CD4-positive, CD25-positive, alpha-beta regulatory T cell (primary cell): ENCODE measurements at regions not wholly inside any gene's neighbourhood (a gene's known extent, or its start where the extent isn't known, plus 50 kb on each side); places are given as distances from the start of the nearest gene placed in this dataset.

Experiments used
- ATAC-seq, 2 donors: fragments of 150-1000 bp; cut with Tn5 transposase; one replicate each; pipeline ENCODE4 v1.10.0; 2021; ENCODE audit warnings: low read depth in 2 of 2, moderate number of reproducible peaks in 2 of 2, moderate library complexity in 1 of 2
- DNase-seq, 3 donors: peaks; one replicate each; pipeline versions ENCODE4 v3.0.0 to v3.0.0-alpha.2; 2012 to 2022; ENCODE audit warnings: mixed read lengths in 1 of 3
- H3K27ac ChIP-seq: one replicate; pipeline ENCODE4 v1.7.0; 2013; ENCODE audit warnings: mild to moderate bottlenecking, low read length; ENCODE audit not compliant: insufficient read depth, poor library complexity, severe bottlenecking
- H3K27me3 ChIP-seq: one replicate; pipeline ENCODE4 v1.7.0; 2013; ENCODE audit warnings: low read length; ENCODE audit not compliant: control insufficient read depth, insufficient read depth
- H3K36me3 ChIP-seq: one replicate; pipeline ENCODE4 v1.7.0; 2013; ENCODE audit warnings: mild to moderate bottlenecking, low read length, moderate library complexity; ENCODE audit not compliant: control insufficient read depth, insufficient read depth
- H3K4me1 ChIP-seq: 2 replicates; pipeline ENCODE4 v1.7.0; 2013; ENCODE audit warnings: mild to moderate bottlenecking, low read length; ENCODE audit not compliant: insufficient read depth, control insufficient read depth, poor library complexity, severe bottlenecking
- H3K4me3 ChIP-seq: one replicate; pipeline ENCODE4 v1.7.0; 2013; ENCODE audit warnings: low read depth, mild to moderate bottlenecking, low read length, moderate library complexity
- H3K9me3 ChIP-seq, 2 experiments: 1 replicate in 1 of 2; 2 replicates in 1 of 2; pipeline ENCODE4 v1.7.0; 2013; ENCODE audit warnings: low read length in 2 of 2, mild to moderate bottlenecking in 1 of 2, moderate library complexity in 1 of 2; ENCODE audit not compliant: control insufficient read depth in 2 of 2
- H3K27ac Mint-ChIP-seq, 3 donors: one replicate each; pipeline ENCODE4 v1.8.0; 2020 to 2022; ENCODE audit warnings: mild to moderate bottlenecking in 3 of 3, mixed read lengths in 3 of 3, moderate library complexity in 2 of 3
- H3K27me3 Mint-ChIP-seq: one replicate; pipeline ENCODE4 v1.8.0; 2022; ENCODE audit warnings: mild to moderate bottlenecking, mixed read lengths
- H3K36me3 Mint-ChIP-seq: one replicate; pipeline ENCODE4 v1.8.0; 2020; ENCODE audit warnings: mixed read lengths
- H3K4me1 Mint-ChIP-seq, 4 donors: one replicate each; pipeline ENCODE4 v1.8.0; 2020 to 2022; ENCODE audit warnings: mixed read lengths in 4 of 4, mild to moderate bottlenecking in 1 of 4
- H3K4me3 Mint-ChIP-seq, 4 donors: one replicate each; pipeline ENCODE4 v1.8.0; 2020 to 2022; ENCODE audit warnings: mild to moderate bottlenecking in 4 of 4, mixed read lengths in 4 of 4, moderate library complexity in 3 of 4
- H3K9me3 Mint-ChIP-seq, 7 donors: one replicate each; pipeline ENCODE4 v1.8.0; 2020 to 2022; ENCODE audit warnings: mixed read lengths in 7 of 7, mild to moderate bottlenecking in 3 of 7, moderate library complexity in 2 of 7

- no peak overlapping the region for H3K27ac Mint-ChIP-seq
- Histone ChIP-seq H3K4me1 (no peaks in the 10 kb centered on the region), H3K27me3 (no peaks in the 10 kb centered on the region), H3K9me3 (no peaks in the 10 kb centered on the region), H3K4me3 (no peak overlapping the region), H3K27ac (no peak overlapping the region), H3K36me3 (no peaks in the 10 kb centered on the region)
- H3K4me1 Mint-ChIP-seq = no peaks in the 10 kb centered on the region
- no peaks in the 10 kb centered on the region for H3K27me3 Mint-ChIP-seq
- ATAC-seq = no peak
- H3K36me3 Mint-ChIP-seq = no peaks in the 10 kb centered on the region
- no peak overlapping the region for H3K4me3 Mint-ChIP-seq
- H3K9me3 Mint-ChIP-seq = peaks cover 0 to 9% (median 5%) of the 10 kb centered on the region in 7 donors
- DNase-seq = no peak
These were observed 1375.6 kb downstream of the EPHA7 start for GRCh38 chr6:92043777-92044176.

DNA sequence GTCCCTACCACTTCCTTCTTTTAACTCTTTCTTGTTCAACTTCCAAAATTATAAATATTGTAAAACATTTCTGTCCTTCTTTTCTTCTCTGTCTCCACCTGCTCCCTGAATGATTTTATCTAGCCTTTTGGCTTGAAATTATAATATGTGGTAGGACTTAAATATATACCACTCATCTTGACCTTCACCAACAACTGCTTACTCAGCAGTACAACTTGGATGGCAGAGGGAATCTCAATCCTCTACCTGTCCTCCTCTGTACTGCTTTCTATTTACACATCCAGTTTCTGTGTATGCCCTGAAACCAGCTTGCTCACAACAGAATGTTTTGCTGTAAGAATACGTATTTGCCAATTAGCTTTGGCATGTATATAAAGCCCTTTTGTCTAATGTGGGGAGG is 1392.5 kb downstream of the EPHA7 start:
- Mint-ChIP-seq H3K27me3 (no peaks in the 10 kb centered on the region), H3K4me3 (no peak overlapping the region), H3K9me3 (peaks cover 0 to 14% (median 11%) of the 10 kb centered on the region in 7 donors), H3K27ac (no peak overlapping the region), H3K36me3 (no peaks in the 10 kb centered on the region), H3K4me1 (no peaks in the 10 kb centered on the region)
- no peak for ATAC-seq
- Histone ChIP-seq H3K27ac (no peak overlapping the region), H3K27me3 (no peaks in the 10 kb centered on the region), H3K4me1 (no peaks in the 10 kb centered on the region), H3K4me3 (no peak overlapping the region), H3K9me3 (no peaks in the 10 kb centered on the region), H3K36me3 (no peaks in the 10 kb centered on the region)
- no peak for DNase-seq

- peaks cover 0 to 14% (median 7%) of the 10 kb centered on the region in 7 donors for H3K9me3 Mint-ChIP-seq
- no peaks in the 10 kb centered on the region for H3K36me3 Mint-ChIP-seq
- H3K4me3 ChIP-seq = no peak overlapping the region
- H3K27me3 ChIP-seq = no peaks in the 10 kb centered on the region
- DNase-seq (no peak), ATAC-seq (no peak)
- no peak overlapping the region for H3K27ac ChIP-seq
- no peaks in the 10 kb centered on the region for H3K4me1 ChIP-seq
- no peak overlapping the region for H3K27ac Mint-ChIP-seq
- no peaks in the 10 kb centered on the region for H3K4me1 Mint-ChIP-seq
- H3K9me3 ChIP-seq = no peaks in the 10 kb centered on the region
- no peaks in the 10 kb centered on the region for H3K36me3 ChIP-seq
- H3K4me3 Mint-ChIP-seq = no peak overlapping the region
- H3K27me3 Mint-ChIP-seq = no peaks in the 10 kb centered on the region
These were observed 1394.5 kb downstream of the EPHA7 start for GRCh38 chr6:92024881-92025280.

DNA sequence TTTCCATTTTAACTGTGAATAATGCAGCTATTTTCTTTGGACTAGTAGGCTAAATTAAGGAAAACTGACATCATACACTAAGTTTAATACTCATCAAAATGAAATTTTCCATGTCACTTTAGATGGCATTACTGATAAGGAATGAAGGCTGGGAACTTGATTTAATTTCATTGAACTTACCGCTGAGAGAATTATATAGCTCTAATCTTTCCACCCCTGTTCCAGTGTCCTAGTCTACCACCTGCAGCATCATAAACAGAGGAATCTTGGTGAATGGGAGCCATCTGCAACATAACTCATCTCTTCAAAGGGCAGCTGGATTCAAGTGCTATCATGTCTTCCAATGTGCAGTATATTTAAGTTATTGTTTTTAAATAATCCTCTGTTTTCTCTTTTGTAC is 1395.2 kb downstream of the EPHA7 start:
- Mint-ChIP-seq H3K27me3 (no peaks in the 10 kb centered on the region), H3K4me1 (no peaks in the 10 kb centered on the region)
- H3K27me3 ChIP-seq = no peaks in the 10 kb centered on the region

GRCh38 chr6:92023410-92023966 is 1395.9 kb downstream of the EPHA7 start:
- no peaks in the 10 kb centered on the region for H3K27me3 Mint-ChIP-seq
- Histone ChIP-seq H3K27ac (no peak overlapping the region), H3K27me3 (no peaks in the 10 kb centered on the region), H3K9me3 (no peaks in the 10 kb centered on the region), H3K4me1 (no peaks in the 10 kb centered on the region), H3K36me3 (no peaks in the 10 kb centered on the region), H3K4me3 (no peak overlapping the region)
- H3K36me3 Mint-ChIP-seq = no peaks in the 10 kb centered on the region
- H3K27ac Mint-ChIP-seq = no peak overlapping the region
- DNase-seq = no peak
- no peak overlapping the region for H3K4me3 Mint-ChIP-seq
- H3K4me1 Mint-ChIP-seq = no peaks in the 10 kb centered on the region
- H3K9me3 Mint-ChIP-seq = peaks cover 0 to 14% (median 7%) of the 10 kb centered on the region in 7 donors
- ATAC-seq = no peak

More for the DNA sequence above, 1395.2 kb downstream of the EPHA7 start:
- Histone ChIP-seq H3K9me3 (no peaks in the 10 kb centered on the region), H3K4me3 (no peak overlapping the region), H3K36me3 (no peaks in the 10 kb centered on the region), H3K4me1 (no peaks in the 10 kb centered on the region), H3K27ac (no peak overlapping the region)
- Mint-ChIP-seq H3K9me3 (peaks cover 0 to 14% (median 7%) of the 10 kb centered on the region in 7 donors), H3K4me3 (no peak overlapping the region), H3K36me3 (no peaks in the 10 kb centered on the region), H3K27ac (no peak overlapping the region)
- ATAC-seq (no peak), DNase-seq (no peak)

GRCh38 chr6:92011681-92012245 is 1407.6 kb downstream of the EPHA7 start:
- ATAC-seq = no peak
- Histone ChIP-seq H3K27me3 (no peaks in the 10 kb centered on the region), H3K9me3 (peaks cover 0 to 4% of the 10 kb centered on the region in 2 experiments), H3K4me1 (no peaks in the 10 kb centered on the region), H3K4me3 (no peak overlapping the region), H3K27ac (no peak overlapping the region), H3K36me3 (no peaks in the 10 kb centered on the region)
- Mint-ChIP-seq H3K4me3 (no peak overlapping the region), H3K36me3 (no peaks in the 10 kb centered on the region), H3K27me3 (no peaks in the 10 kb centered on the region), H3K4me1 (no peaks in the 10 kb centered on the region), H3K27ac (no peak overlapping the region), H3K9me3 (peaks cover 1 to 41% (median 7%) of the 10 kb centered on the region in 7 donors)
- DNase-seq = no peak

- no peaks in the 10 kb centered on the region for H3K4me1 Mint-ChIP-seq
- DNase-seq (no peak), ATAC-seq (no peak)
- H3K4me3 ChIP-seq = no peak overlapping the region
- H3K36me3 ChIP-seq = no peaks in the 10 kb centered on the region
- H3K36me3 Mint-ChIP-seq = no peaks in the 10 kb centered on the region
- no peaks in the 10 kb centered on the region for H3K4me1 ChIP-seq
- no peaks in the 10 kb centered on the region for H3K27me3 ChIP-seq
- no peak overlapping the region for H3K4me3 Mint-ChIP-seq
- H3K27ac Mint-ChIP-seq = no peak overlapping the region
- H3K27ac ChIP-seq = no peak overlapping the region
- H3K9me3 Mint-ChIP-seq = peaks cover 0 to 23% (median 4%) of the 10 kb centered on the region in 7 donors
- H3K27me3 Mint-ChIP-seq = no peaks in the 10 kb centered on the region
- H3K9me3 ChIP-seq = peaks cover 0 to 4% of the 10 kb centered on the region in 2 experiments
These were observed 1410.4 kb downstream of the EPHA7 start for GRCh38 chr6:92008757-92009502.
